Lung (tissue), 11 donors: ENCODE measurements at regions not wholly inside any gene's neighbourhood (a gene's known extent, or its start where the extent isn't known, plus 50 kb on each side); places are given as distances from the start of the nearest gene placed in this dataset.

Experiments used
- ATAC-seq: fragments of 200-7000 bp; cut with Tn5 transposase; one replicate; pipeline ENCODE4 v1.9.1; 2020; ENCODE audit warnings: moderate number of reproducible peaks; ENCODE audit not compliant: insufficient read depth, low FRiP score
- DNase-seq, 3 donors: peaks; one replicate each; pipeline ENCODE4 v3.0.0-alpha.2; 2013 to 2017
- H3K27ac ChIP-seq, 2 donors: one replicate each; pipeline ENCODE4 v1.5.1; 2013; ENCODE audit warnings: mild to moderate bottlenecking in 2 of 2, moderate library complexity in 2 of 2, control low read depth in 1 of 2, inconsistent platforms in 1 of 2, low read depth in 1 of 2, low read length in 1 of 2
- H3K27me3 ChIP-seq, 3 donors: one replicate each; pipeline ENCODE4 v1.5.1; 2013; ENCODE audit warnings: low read length in 2 of 3; ENCODE audit not compliant: control insufficient read depth in 3 of 3, insufficient read depth in 3 of 3
- H3K36me3 ChIP-seq, 4 donors: one replicate each; pipeline ENCODE4 v1.5.1; 2013; ENCODE audit warnings: low read length in 4 of 4, mild to moderate bottlenecking in 1 of 4, moderate library complexity in 1 of 4; ENCODE audit not compliant: control insufficient read depth in 4 of 4, insufficient read depth in 4 of 4
- H3K4me1 ChIP-seq, 5 donors: one replicate each; pipeline ENCODE4 v1.5.1; 2013; ENCODE audit warnings: low read length in 5 of 5, mild to moderate bottlenecking in 2 of 5, moderate library complexity in 1 of 5; ENCODE audit not compliant: control insufficient read depth in 5 of 5, insufficient read depth in 5 of 5
- H3K4me3 ChIP-seq: one replicate; pipeline ENCODE4 v1.5.1; 2013; ENCODE audit warnings: mild to moderate bottlenecking, control low read depth, moderate library complexity
- H3K9ac ChIP-seq, 2 donors: one replicate each; pipeline ENCODE4 v1.5.1; 2013; ENCODE audit warnings: low read length in 2 of 2, control low read depth in 1 of 2; ENCODE audit not compliant: insufficient read depth in 1 of 2
- H3K9me3 ChIP-seq, 4 donors: one replicate each; pipeline ENCODE4 v1.5.1; 2013; ENCODE audit warnings: low read length in 3 of 4, mild to moderate bottlenecking in 1 of 4, moderate library complexity in 1 of 4; ENCODE audit not compliant: control insufficient read depth in 4 of 4, insufficient read depth in 3 of 4
- WGBS, 2 donors: extraction: QIAGEN DNeasy Blood & Tissue Kit; methylation state at CpG; one replicate each; pipeline ENCODE4 v1.1.7; 2013; 5-methylcytosine and 5-hydroxymethylcytosine counted together
- TF ChIP-seq, protein P1 (sequence below): IDR thresholded peaks from 2 replicates; pipeline ENCODE4 v1.5.1; 2012; ENCODE audit warnings: mild to moderate bottlenecking; ENCODE audit errors: control extremely low read depth, extremely low read depth
- donor health status: control.
- donor health status: control.
- donor health status: Bipolar disorder and iron deficiency.
- donor health status: healthy.
- donor health status: DM: yes; HTN: yes; CAD: no.

DNA sequence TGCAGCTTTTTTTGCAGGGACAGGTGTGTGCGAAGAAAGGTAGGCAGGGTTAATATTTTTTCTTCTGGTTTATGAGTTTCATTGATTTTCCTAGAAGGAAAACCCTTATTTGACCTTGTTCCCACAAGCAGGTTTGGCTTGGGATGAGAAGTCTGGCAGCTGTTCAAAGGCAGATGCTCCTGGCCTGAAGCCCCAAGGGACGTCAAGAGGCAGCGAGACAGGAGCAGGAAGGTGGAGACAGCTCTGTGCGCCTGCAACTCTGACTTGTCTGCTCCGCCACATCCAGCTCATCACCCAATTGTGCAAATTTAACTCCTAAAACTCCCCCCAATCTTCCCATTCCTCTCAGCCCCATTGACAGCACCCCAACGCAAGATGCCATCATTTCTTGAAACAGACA, 136.8 kb upstream of the XYLT1 start:
- Histone ChIP-seq H3K9ac (no peak overlapping the region), H3K4me3 (no peak overlapping the region), H3K27me3 (peaks cover 0 to 3% (median 0%) of the 10 kb centered on the region in 3 donors), H3K4me1 (no peaks in the 10 kb centered on the region), H3K9me3 (peaks cover 0 to 7% (median 0%) of the 10 kb centered on the region in 4 donors), H3K27ac (no peak overlapping the region), H3K36me3 (no peaks in the 10 kb centered on the region)
- TF ChIP-seq, protein P1, sequence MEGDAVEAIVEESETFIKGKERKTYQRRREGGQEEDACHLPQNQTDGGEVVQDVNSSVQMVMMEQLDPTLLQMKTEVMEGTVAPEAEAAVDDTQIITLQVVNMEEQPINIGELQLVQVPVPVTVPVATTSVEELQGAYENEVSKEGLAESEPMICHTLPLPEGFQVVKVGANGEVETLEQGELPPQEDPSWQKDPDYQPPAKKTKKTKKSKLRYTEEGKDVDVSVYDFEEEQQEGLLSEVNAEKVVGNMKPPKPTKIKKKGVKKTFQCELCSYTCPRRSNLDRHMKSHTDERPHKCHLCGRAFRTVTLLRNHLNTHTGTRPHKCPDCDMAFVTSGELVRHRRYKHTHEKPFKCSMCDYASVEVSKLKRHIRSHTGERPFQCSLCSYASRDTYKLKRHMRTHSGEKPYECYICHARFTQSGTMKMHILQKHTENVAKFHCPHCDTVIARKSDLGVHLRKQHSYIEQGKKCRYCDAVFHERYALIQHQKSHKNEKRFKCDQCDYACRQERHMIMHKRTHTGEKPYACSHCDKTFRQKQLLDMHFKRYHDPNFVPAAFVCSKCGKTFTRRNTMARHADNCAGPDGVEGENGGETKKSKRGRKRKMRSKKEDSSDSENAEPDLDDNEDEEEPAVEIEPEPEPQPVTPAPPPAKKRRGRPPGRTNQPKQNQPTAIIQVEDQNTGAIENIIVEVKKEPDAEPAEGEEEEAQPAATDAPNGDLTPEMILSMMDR = no peak
- 63% methylated on average over 6 of the region's 6 CpGs for WGBS, 2 donors
- no peak for ATAC-seq
- no peak for DNase-seq

DNA sequence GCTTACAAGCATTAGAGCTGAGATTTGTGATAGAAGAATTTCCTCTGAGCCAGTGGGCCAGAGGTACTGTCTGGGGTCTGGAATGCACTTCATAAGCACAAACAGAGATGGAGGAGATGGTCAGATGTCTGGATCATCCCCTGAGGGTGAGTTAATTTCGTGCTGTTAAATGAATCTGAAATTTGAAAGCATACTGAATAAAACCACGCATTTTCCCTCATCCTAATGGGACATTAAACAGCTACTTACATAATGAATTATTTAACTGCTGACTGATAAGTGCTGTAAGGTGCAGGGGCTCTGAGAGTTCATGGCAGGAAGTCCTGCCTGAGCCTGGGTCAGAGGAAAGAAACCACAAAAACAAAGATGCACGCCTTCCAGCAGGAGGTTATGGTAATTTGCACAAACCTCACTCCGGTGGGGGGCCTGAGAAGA, 136.3 kb upstream of the XYLT1 start:
- Histone ChIP-seq H3K27me3 (peaks cover 0 to 3% (median 0%) of the 10 kb centered on the region in 3 donors), H3K36me3 (no peaks in the 10 kb centered on the region), H3K27ac (no peak overlapping the region), H3K9me3 (peaks cover 0 to 7% (median 0%) of the 10 kb centered on the region in 4 donors), H3K4me1 (no peaks in the 10 kb centered on the region), H3K9ac (no peak overlapping the region), H3K4me3 (no peak overlapping the region)
- no peak for DNase-seq
- no peak for ATAC-seq
- 14 to 19% methylated on average over 4 of the region's 4 CpGs for WGBS, 2 donors
- TF ChIP-seq, protein P1 = no peak

DNA sequence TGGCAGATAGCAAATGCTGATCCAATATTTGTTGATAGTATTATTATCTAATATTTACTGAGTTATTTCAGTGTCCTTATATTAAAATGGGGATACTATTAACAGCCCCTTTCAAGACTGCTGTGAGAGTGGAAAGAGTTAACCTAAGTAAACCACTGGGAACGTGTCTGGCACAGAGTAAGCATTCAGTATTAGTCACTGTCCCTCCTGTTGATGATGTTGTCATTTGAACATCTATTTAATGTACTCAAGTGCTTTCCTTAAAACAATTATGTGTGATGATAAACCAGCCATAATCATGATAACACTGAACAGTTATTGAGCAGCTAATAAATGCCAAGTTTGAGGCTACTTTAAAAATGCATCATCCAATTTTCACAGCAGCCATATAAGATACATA, 135.7 kb upstream of the XYLT1 start:
- H3K9me3 ChIP-seq = peaks cover 0 to 7% (median 0%) of the 10 kb centered on the region in 4 donors
- ATAC-seq (no peak), DNase-seq (no peak)
- H3K27me3 ChIP-seq = peaks cover 0 to 3% (median 0%) of the 10 kb centered on the region in 3 donors
- H3K4me1 ChIP-seq = no peaks in the 10 kb centered on the region
- H3K9ac ChIP-seq = no peak overlapping the region
- no peak overlapping the region for H3K4me3 ChIP-seq
- 9 to 19% methylated on average over 1 of the region's 1 CpG for WGBS, 2 donors
- no peaks in the 10 kb centered on the region for H3K36me3 ChIP-seq
- TF ChIP-seq, protein P1 = no peak
- H3K27ac ChIP-seq = no peak overlapping the region

DNA sequence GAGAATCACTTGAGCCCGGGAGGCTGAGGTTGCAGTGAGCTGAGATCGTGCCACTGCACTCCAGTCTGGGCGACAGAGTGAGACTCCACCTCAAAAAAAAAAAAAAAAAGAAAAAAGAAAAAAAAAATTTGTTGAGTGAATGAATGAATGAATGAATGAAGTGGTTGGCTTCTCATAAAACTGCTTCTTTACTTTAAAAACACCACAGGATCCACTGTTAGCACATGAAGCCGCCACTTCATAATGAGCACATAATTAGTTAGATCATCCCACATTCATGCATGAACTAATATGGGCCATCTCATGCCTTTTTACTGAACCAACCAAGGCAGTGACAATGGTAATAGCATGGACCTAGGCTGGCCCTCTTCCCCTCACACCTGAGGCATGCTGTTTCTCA, 135.0 kb upstream of the XYLT1 start:
- ATAC-seq = no peak
- Histone ChIP-seq H3K27me3 (peaks cover 0 to 3% (median 0%) of the 10 kb centered on the region in 3 donors), H3K4me1 (no peaks in the 10 kb centered on the region), H3K36me3 (no peaks in the 10 kb centered on the region), H3K27ac (no peak overlapping the region), H3K9me3 (peaks cover 0 to 7% (median 0%) of the 10 kb centered on the region in 4 donors), H3K4me3 (no peak overlapping the region), H3K9ac (no peak overlapping the region)
- TF ChIP-seq, protein P1 = no peak
- no peak for DNase-seq
- WGBS, 2 donors = 91 to 98% methylated on average over 4 of the region's 4 CpGs
